DOHH2 (cell line): ENCODE measurements at regions not wholly inside any gene's neighbourhood (a gene's known extent, or its start where the extent isn't known, plus 50 kb on each side); places are given as distances from the start of the nearest gene placed in this dataset.

Source experiments
- EZH2phosphoT487 ChIP-seq: fragments of 200-600 bp; sonication (generic); IDR thresholded peaks from 2 replicates; pipeline ENCODE4 v1.6.1; 2017; ENCODE audit warnings: borderline replicate concordance, mild to moderate bottlenecking, antibody characterized with exemption, low read length, moderate library complexity, mixed read lengths
- TF ChIP-seq, protein P1 (sequence below): fragments of 200-600 bp; sonication (generic); IDR thresholded peaks from one replicate; pipeline ENCODE4 v1.5.1; 2014; ENCODE audit warnings: antibody characterized with exemption, mild to moderate bottlenecking, low read depth, low read length; ENCODE audit not compliant: poor library complexity, severe bottlenecking

GRCh38 chr19:28307487-28307886 lies 905.5 kb downstream of the UQCRFS1 start:
- TF ChIP-seq, protein P1, sequence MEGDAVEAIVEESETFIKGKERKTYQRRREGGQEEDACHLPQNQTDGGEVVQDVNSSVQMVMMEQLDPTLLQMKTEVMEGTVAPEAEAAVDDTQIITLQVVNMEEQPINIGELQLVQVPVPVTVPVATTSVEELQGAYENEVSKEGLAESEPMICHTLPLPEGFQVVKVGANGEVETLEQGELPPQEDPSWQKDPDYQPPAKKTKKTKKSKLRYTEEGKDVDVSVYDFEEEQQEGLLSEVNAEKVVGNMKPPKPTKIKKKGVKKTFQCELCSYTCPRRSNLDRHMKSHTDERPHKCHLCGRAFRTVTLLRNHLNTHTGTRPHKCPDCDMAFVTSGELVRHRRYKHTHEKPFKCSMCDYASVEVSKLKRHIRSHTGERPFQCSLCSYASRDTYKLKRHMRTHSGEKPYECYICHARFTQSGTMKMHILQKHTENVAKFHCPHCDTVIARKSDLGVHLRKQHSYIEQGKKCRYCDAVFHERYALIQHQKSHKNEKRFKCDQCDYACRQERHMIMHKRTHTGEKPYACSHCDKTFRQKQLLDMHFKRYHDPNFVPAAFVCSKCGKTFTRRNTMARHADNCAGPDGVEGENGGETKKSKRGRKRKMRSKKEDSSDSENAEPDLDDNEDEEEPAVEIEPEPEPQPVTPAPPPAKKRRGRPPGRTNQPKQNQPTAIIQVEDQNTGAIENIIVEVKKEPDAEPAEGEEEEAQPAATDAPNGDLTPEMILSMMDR = no peak
- TF ChIP-seq EZH2phosphoT487 = no peak
